Breast epithelium (tissue), 4 donors: ENCODE measurements at regions not wholly inside any gene's neighbourhood (a gene's known extent, or its start where the extent isn't known, plus 50 kb on each side); places are given as distances from the start of the nearest gene placed in this dataset.

ENCODE experiments used
- DNase-seq, 2 donors: peaks; one replicate each; pipeline ENCODE4 v3.0.0-alpha.2; 2019; ENCODE audit warnings: low spot score in 2 of 2
- H3K27ac ChIP-seq, 2 donors: fragments of 200-600 bp; sonication (generic) in 1 of 2; one replicate each; pipeline ENCODE4 v1.5.1; 2016 to 2019; ENCODE audit warnings: mild to moderate bottlenecking in 1 of 2
- H3K27me3 ChIP-seq, 2 donors: fragments of 200-600 bp; sonication (generic) in 1 of 2; one replicate each; pipeline versions ENCODE4 v1.5.1 to v1.6.0; 2017 to 2019; ENCODE audit warnings: control low read depth in 1 of 2, mild to moderate bottlenecking in 1 of 2
- H3K36me3 ChIP-seq: fragments of 200-600 bp; one replicate; pipeline ENCODE4 v1.5.1; 2019
- H3K4me1 ChIP-seq, 2 donors: fragments of 200-600 bp; sonication (generic); one replicate each; pipeline ENCODE4 v1.5.1; 2016 to 2019; ENCODE audit warnings: control low read depth in 1 of 2
- H3K4me3 ChIP-seq, 3 donors: fragments of 200-600 bp; sonication (generic); 1 replicate in 2 of 3; 2 replicates in 1 of 3; pipeline ENCODE4 v1.5.1; 2016 to 2019; ENCODE audit warnings: mild to moderate bottlenecking in 3 of 3, moderate library complexity in 2 of 3
- H3K9me3 ChIP-seq, 2 donors: fragments of 200-600 bp; sonication (generic) in 1 of 2; one replicate each; pipeline ENCODE4 v1.5.1; 2016 to 2019; ENCODE audit warnings: control low read depth in 1 of 2
- CTCF ChIP-seq, 3 donors: fragments of 450-650 bp; IDR thresholded peaks; one replicate each; pipeline ENCODE4 v1.5.1; 2016 to 2017; ENCODE audit warnings: antibody characterized with exemption in 3 of 3, mild to moderate bottlenecking in 3 of 3, moderate library complexity in 3 of 3
- POLR2A ChIP-seq: fragments of 450-650 bp; IDR thresholded peaks from one replicate; pipeline ENCODE4 v1.6.1; 2016; ENCODE audit warnings: antibody characterized with exemption, mild to moderate bottlenecking, moderate library complexity
- POLR2AphosphoS5 ChIP-seq, 3 donors: sonication (generic); formaldehyde crosslinking; IDR thresholded peaks; one replicate each; pipeline ENCODE4 v1.6.1; 2017; ENCODE audit warnings: antibody characterized with exemption in 3 of 3
- intact Hi-C: fragments of 100-400 bp; cut with DNase I; formaldehyde crosslinking; loops from one replicate; pipeline ENCODE4 v1.15.1; 2023; ENCODE audit warnings: low total_unique reads

GRCh38 chr14:94946244-94946643, 176.3 kb upstream of the GSC start:
- no peaks in the 10 kb centered on the region for H3K36me3 ChIP-seq
- intact Hi-C loops, result no loop called here
- peaks cover 0 to 6% of the 10 kb centered on the region in 2 donors for H3K9me3 ChIP-seq
- no peak overlapping the region for H3K4me3 ChIP-seq
- TF ChIP-seq CTCF (IDR thresholded peaks at IDR 0.05), result no peak
- TF ChIP-seq POLR2AphosphoS5 (IDR thresholded peaks at IDR 0.05), result no peak
- TF ChIP-seq POLR2A, result no peak
- H3K4me1 ChIP-seq, result no peaks in the 10 kb centered on the region
- DNase-seq, result no peak
- no peak overlapping the region for H3K27ac ChIP-seq
- H3K27me3 ChIP-seq, result no peaks in the 10 kb centered on the region

- TF ChIP-seq CTCF (IDR thresholded peaks at IDR 0.05), result no peak
- no peak for TF ChIP-seq POLR2AphosphoS5 (IDR thresholded peaks at IDR 0.05)
- TF ChIP-seq POLR2A, result no peak
- H3K27ac ChIP-seq, result no peak overlapping the region
- no peaks in the 10 kb centered on the region for H3K36me3 ChIP-seq
- H3K4me3 ChIP-seq, result no peak overlapping the region
- H3K27me3 ChIP-seq, result no peaks in the 10 kb centered on the region
- intact Hi-C loops, result no loop called here
- H3K9me3 ChIP-seq, result peaks cover 0 to 6% of the 10 kb centered on the region in 2 donors
- H3K4me1 ChIP-seq, result no peaks in the 10 kb centered on the region
- DNase-seq, result no peak
Measured at GRCh38 chr14:94945615-94946014, 175.7 kb upstream of the GSC start.

- Histone ChIP-seq H3K27me3 (no peaks in the 10 kb centered on the region), H3K4me3 (no peak overlapping the region), H3K4me1 (no peaks in the 10 kb centered on the region), H3K27ac (no peak overlapping the region), H3K9me3 (peaks cover 0 to 6% of the 10 kb centered on the region in 2 donors), H3K36me3 (no peaks in the 10 kb centered on the region)
- intact Hi-C loops, result no loop called here
- TF ChIP-seq POLR2A (no peak), POLR2AphosphoS5 (IDR thresholded peaks at IDR 0.05) (no peak), CTCF (IDR thresholded peaks at IDR 0.05) (no peak)
- no peak for DNase-seq
Measured at GRCh38 chr14:94944636-94945258, 174.8 kb upstream of the GSC start.

- Histone ChIP-seq H3K27me3 (no peaks in the 10 kb centered on the region), H3K4me3 (no peak overlapping the region), H3K36me3 (no peaks in the 10 kb centered on the region), H3K9me3 (peaks cover 0 to 1% of the 10 kb centered on the region in 2 donors), H3K27ac (no peak overlapping the region), H3K4me1 (no peaks in the 10 kb centered on the region)
- TF ChIP-seq POLR2A (no peak), CTCF (IDR thresholded peaks at IDR 0.05) (no peak), POLR2AphosphoS5 (IDR thresholded peaks at IDR 0.05) (no peak)
- intact Hi-C loops, result no loop called here
- no peak for DNase-seq
Measured at GRCh38 chr14:94942601-94943000, 172.7 kb upstream of the GSC start.

GRCh38 chr14:94941311-94941710, 171.4 kb upstream of the GSC start:
- Histone ChIP-seq H3K9me3 (no peaks in the 10 kb centered on the region), H3K4me3 (no peak overlapping the region), H3K27ac (no peak overlapping the region), H3K36me3 (no peaks in the 10 kb centered on the region), H3K27me3 (no peaks in the 10 kb centered on the region), H3K4me1 (peaks cover 0 to 5% of the 10 kb centered on the region in 2 donors)
- intact Hi-C loops, result no loop called here
- DNase-seq, result no peak
- TF ChIP-seq CTCF (IDR thresholded peaks at IDR 0.05), result no peak
- no peak for TF ChIP-seq POLR2A
- no peak for TF ChIP-seq POLR2AphosphoS5 (IDR thresholded peaks at IDR 0.05)
